Glomerular endothelial cell (primary cell): ENCODE measurements at regions not wholly inside any gene's neighbourhood (a gene's known extent, or its start where the extent isn't known, plus 50 kb on each side); places are given as distances from the start of the nearest gene placed in this dataset.

ENCODE experiments used
- DNase-seq: peaks from one replicate; pipeline ENCODE4 v3.0.0-alpha.2; 2011; ENCODE audit warnings: low read depth, low spot score; ENCODE audit errors: extremely low read depth

DNA sequence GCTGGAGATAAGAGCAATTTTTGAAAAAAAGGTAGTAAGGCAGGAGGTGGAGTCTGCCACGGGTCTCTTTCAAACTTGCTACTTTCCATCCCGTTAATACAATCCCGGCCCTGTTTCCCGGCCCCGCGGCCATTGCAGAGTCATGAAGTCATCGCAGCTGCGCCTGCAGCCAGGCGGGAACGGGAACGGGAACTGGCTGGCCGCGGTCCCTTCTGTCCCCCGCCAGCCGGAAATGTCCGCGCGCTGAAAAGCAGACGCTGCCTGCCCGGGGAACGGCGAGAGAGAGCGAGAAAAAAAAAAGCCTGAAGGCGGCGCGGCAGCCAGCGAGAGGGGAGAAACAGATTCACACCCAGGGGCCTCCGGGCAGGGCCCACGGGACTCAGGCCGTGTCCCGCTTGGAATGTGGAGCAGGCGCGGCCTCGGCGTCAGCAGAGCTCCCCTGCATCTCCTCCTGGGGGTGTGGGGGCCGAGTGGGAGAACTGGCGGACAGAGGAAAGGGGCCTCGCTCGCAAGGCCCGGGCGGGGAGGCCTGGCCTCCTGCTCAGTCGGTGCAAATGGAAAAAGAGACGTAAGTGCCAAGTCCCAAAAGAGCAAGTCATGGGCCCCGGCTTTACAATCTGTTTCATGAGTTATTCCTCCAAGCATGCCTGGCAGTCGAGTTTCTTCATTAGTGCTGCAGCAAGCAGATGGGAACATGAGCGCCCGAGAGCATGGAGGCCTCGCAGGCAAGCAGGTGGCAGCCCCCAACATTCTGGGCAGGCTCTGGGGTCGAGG is 201.2 kb upstream of the GAS1 start:
- DNase-seq = no peak

DNA sequence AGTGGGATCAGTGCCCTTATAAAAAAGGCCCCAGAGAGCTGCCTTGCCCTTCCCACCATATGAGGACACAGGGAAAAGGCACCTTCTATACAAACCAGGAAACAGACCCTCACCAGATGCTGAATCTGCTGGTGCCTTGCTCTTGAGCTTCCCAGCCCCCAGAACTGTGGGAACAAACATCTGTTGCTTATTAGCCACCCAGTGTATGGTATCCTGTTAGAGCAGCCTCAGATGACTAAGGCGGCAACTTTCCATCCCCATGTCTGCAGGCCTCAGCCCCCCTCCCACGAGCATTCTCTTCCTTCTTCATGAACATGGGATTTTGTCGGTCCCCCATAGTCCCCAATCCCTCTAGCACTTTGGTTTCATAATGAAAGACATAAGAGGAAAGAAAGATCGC is 202.5 kb upstream of the GAS1 start:
- no peak for DNase-seq

DNA sequence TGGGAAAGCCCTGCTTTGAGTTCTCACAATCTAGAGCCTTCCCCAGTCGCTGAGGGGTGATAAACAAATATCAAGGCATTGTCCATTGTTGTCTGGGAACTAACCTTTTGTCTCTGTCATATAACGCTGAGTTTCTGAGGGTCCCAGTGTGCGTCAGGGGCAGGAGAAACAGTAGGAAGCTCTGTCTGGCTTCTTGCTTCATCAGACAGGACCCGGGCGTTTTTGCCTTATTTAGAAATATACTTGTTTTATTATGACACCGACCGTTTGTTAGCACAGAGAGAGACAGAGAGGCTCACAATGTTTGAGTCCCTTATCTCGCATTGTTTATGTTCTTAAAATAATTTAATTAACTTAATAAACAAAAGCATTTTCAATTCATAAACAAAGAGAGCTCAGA is 204.9 kb upstream of the GAS1 start:
- no peak for DNase-seq

DNA sequence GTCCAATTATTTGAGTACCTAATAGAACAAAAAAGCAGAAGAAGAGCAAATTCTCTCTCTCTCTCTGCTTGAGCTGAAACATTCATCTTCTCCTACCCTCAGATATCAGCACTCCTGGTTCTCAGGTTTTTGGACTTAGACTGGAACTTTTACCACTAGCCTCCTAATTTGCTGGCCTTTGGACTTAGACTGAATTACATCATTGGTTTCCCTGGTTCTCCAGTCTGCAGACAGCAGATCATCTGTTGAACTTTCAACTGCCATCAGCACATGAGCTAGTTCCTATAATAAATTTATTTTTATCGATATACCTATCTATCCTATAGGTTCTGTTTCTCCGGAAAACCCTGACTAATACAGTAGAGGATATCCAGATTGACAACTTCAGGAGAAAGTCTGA is 208.9 kb upstream of the GAS1 start:
- DNase-seq = no peak

DNA sequence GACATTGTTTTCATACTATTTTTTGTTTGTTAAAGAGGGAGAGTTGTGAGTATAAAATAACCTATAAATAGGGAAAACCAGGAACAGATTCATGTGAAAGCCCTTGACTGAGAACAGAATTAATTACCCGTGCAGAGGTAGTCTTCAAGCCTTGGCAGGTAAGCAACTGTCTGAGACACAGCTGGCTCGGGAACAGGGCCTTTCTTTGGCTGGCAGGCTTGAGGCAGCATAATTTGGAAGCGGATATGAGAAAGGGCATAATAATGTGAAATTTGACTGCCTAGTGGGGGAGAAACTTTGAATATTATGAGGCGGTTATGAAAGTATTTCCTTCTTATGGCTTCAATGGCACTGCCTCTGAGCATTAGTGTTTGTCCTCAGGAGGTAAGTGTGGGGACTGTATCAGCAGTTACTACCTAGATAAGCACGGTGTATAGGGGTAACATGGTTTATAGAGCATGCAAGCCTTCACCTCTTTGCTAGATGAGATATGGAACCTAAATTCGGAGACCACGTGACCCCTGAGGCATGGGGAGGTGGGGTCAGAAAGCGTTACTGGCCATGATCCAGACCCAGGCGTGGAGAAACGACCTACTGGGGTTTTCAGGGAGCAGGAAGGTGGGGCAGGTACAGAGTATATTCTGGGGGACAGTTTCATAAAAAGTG is 210.2 kb upstream of the GAS1 start:
- no peak for DNase-seq

DNA sequence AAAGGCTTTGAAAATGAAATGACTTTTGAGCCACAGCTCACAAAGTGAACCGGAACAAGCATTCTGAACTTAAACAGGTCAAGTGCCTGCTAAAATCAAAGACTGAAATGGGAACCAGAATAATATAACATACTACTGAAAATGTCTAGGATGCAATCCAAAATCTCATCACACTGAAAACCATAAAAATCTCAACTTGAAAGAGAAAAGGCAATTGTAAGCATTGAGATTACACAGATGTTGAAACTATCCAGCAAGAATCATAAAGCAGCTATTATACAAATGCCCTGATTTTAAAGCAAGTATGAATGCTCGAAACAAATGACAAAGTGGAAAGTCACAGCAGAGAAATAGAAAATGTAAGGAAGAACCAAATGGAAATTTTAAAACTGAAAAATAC is 211.5 kb upstream of the GAS1 start:
- DNase-seq = no peak

DNA sequence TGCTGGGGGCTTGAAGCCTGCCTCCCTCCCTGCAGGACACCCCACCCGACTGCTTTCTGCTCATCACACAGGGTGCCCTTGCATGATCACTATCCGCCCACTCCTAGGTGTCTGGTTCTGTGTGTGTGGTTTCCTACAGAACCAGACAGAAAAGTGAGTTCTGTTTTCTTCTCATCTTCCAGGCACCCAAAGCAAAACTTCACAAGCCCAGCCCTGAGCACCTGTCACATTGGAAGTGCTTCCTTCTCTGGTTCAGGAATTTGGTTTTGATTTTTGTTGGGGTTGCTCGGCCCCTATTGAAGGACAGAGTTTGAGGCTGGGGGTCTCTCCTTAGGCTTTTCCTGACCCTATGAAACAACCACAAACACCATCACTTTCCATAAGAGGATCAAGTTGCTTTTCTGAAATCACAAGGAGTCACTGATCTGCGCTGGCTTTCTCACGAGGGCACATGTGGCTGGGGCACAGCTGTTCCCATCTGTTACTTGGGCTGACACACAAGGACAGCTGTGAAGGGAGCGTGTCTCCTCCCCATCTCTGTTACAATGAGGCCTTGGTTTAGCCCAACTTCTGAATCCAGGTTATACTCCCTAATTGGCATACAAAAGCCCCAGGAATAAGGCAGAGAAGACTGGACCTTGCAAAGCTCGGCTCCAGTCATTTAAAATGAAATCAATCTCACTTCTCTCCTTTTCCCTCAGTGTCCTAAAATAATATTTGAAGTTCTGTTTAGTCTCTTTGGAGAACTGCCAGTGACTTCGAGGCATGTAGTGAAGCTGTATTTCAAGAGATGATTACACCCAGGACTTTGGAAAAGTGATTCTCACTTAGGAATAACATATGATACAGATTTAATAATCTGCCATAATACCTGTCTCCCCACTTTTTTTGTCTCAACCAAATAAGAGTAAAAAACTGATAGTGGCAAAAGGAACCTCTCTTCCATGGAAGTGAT is 213.1 kb upstream of the GAS1 start:
- no peak for DNase-seq

DNA sequence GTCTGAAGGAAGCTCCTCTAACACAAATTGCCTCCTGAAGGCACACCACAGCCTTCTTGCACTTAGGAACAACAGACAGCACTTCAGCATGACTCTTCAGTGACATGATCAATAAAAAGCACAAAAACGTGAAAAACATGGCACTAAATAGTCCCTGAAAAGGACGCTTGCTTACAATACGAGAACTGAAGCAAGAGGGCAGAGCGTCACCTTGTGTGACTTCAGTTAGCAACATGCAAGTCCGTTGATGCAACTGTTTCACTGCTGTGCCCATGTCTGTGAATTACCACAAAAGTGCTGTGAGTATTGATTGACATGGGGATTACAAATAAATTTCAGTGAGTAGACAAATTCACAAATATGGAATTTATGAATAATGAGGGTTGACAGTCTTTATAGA is 219.9 kb upstream of the GAS1 start:
- no peak for DNase-seq

DNA sequence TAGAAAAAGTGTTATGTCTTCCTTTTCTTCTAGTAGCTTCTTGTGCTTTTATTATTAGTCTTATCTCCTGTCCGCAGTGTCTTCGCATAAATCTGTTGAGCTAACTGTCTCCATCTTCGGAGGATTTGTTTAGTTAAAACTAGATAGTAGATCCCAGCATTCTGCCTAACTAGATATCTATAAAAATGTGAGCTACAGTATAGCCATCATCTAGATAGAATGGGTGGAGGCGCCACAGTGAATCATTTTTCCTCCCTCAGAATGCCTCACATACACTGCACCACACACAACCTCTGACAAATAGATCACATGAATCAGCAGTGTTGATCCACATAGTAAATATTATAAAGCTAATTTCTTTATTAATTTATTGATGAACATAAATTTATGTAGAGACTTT is 220.3 kb upstream of the GAS1 start:
- DNase-seq = no peak

DNA sequence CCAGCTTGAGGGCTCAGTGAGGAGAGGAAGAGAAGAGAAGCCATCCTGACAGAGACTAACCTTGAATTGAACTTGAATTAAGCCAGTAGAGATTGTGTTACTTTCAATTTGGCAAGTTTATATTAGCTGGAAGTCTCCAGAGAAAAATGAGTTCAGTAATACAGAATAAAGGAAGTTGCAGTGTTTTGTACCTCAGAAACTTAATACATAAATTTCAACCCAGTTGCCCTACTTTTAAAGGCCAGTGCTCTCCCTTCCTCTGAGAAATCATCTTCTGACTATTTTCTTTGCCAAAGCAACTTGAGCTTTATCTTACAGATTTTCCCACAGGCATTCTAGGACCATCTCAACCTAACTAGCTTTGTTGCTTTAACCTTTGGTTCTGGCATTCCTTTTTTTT is 231.0 kb upstream of the GAS1 start:
- no peak for DNase-seq

DNA sequence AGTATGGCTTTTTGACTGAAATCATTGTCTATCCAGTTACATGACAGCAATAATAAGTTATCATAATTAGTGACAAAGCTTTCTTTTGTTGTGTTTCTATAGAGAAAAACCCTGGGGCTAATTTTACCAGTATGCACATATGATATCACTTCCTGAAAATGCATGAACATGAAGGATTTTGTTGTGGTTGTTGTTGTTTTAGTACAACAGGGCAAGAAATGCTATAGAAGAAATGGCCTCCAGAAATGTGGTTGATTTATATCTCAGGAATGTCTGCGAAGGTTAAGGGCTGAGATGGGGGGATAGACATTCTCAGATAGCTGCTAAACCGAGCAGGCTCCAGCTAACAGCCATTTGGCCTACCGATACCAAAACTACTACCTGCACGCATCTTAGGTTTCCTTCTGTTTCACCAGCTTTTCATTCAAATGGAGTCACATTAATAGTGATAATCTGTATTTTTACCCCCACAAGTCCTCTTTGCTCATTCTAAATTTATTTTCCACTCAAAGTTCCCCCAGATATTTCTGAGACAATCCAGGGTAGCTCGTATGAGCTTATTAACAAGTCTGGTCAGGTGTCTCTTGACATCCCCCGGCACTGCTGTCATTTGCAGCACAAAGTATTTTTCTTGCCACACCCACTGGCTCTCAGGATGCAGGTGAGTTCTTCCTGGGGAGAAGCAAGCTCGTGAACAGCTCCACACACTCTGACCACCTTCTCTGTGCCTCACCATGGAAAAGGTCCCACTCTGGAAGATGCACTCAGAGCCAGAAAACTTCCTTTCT is 232.4 kb upstream of the GAS1 start:
- no peak for DNase-seq

DNA sequence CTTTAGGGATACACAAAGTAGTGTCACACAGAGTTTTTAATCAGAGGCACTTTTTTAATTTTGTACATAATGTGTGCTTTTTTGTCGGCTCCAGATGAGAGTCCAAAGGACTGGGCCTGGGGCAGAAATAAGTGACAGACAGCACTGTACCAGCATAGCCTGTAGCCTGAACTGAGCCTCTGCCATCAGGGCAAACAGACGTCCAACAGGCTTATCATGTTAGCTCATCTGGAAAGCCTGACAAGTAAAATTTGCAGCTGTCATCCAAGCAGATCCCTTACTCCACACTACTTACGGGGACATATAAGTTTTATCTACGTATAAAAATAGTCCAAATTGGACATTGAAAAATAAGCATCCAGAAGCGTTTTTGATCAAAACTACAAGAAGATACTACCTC is 233.1 kb upstream of the GAS1 start:
- no peak for DNase-seq

DNA sequence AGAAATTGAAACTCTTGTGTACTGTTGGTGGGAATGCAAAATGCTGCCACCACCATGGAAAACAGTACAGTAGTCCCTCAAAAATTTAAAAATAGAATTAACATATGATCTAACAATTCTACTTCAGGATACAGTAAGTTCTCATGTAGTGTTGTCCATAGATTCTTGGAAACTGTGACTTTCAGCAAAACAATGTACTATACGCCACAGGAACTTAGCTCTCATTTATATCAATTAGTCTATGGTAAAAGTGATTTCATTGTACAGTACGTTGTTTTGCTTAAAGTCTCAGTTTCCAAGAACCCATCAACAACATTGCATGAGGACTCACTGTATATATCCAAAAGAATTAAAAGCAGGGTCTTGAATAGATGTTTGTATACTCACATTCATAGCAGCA is 233.5 kb upstream of the GAS1 start:
- DNase-seq = no peak

DNA sequence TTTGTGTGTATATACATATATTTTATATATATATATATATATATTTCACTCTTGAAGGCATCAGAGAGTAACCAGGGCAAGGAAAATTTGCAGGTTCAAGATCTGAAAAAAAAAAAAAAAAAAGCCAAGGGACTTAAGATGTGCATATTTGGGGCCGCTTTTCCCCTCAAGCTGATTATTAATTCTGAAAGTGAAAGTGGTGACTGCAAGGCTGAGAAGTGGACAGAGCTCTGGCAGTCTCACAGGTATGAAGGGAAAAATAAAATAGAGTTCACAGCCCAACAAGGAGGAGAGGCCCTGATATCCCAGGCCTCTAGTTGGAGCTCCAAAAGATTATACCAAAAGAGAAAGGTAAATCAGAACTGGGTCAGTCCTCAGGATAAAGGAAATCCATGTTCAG is 234.4 kb upstream of the GAS1 start:
- DNase-seq = no peak

DNA sequence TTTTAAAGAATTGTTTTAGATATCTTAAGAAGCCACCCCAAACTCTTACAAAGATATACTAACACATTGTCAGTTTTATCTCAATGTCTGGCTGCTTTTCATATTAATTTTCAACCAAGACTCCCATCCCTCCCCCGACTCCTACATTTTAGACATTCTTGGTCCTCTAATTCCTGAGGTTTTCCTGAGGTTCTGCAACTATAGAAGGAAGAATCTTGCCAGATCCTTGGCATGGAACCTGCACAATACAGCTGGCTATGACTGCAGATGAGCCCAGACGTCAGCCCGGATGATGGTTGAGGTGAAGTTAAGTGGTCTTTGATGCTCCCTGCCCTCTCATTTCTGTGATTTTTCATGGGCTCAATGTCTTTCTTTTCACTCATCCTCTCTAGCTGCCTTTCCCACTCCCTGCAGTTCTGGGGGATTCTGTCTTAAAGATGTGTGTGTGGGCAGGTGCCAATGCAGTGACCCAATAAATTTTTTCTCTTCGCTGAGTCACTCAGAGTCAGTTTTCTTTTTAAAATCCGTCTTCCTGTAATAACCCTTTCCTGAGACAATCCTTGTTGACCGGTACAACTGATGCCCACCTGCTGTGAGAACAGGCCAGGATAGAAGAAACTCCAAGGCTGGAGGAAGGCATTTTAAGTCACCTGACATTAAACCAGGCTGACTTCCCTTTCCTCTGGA is 237.8 kb upstream of the GAS1 start:
- no peak for DNase-seq

DNA sequence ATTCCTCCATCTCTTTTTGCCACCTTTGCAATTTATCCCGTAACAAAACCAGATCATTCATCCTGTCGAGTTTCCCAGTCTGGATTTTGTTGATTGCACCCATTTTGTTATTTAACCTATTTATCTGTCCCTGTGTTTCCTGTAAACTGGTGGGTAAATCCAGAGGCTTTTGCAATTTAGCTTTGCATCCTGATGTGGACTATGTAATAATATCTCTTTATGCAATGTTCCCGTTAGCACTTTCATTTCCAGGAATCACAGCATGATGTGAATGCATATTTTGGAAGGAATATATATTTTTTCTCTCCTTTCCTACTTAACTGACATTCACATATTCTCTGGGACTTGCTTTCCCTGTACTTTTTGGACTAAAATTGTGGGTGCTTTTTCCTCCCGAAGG is 240.3 kb upstream of the GAS1 start:
- DNase-seq = no peak

DNA sequence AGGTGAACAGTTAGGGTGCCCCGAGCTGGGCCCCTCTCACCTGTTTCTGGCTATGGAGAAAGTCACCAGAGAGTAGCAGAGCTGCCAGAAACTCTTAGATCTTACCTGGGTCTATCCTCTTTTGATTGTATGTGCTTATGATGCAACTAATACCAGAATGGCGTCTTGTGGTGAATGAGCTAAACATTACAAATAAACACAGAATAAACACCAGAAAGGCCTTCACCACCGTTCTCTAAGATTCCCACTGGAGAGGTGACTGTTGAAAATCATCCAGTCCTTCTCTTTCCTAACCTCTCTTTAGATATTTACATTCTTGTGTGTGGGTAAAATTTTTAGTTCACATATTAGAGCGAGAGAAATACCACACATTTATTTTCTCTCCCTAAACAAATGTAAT is 241.7 kb upstream of the GAS1 start:
- DNase-seq = no peak

DNA sequence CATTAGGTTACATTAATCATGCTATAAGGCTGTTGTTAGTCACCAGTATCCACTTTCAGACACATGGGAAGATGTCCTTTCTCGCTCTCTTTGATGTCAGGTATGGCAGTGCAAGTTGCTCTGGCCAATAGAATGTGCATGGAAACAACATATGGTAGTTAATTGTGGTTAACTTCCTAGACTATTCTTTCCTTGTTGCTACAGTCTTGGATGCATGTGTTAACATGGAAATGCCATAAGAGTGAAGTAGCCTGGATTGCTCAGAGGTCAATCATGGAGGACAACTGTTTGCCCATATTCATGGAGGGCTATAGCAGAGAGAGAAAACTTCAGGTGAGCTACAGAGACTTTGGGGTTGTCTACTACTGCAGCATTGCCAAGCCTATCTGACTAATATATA is 245.8 kb upstream of the GAS1 start:
- no peak for DNase-seq

DNA sequence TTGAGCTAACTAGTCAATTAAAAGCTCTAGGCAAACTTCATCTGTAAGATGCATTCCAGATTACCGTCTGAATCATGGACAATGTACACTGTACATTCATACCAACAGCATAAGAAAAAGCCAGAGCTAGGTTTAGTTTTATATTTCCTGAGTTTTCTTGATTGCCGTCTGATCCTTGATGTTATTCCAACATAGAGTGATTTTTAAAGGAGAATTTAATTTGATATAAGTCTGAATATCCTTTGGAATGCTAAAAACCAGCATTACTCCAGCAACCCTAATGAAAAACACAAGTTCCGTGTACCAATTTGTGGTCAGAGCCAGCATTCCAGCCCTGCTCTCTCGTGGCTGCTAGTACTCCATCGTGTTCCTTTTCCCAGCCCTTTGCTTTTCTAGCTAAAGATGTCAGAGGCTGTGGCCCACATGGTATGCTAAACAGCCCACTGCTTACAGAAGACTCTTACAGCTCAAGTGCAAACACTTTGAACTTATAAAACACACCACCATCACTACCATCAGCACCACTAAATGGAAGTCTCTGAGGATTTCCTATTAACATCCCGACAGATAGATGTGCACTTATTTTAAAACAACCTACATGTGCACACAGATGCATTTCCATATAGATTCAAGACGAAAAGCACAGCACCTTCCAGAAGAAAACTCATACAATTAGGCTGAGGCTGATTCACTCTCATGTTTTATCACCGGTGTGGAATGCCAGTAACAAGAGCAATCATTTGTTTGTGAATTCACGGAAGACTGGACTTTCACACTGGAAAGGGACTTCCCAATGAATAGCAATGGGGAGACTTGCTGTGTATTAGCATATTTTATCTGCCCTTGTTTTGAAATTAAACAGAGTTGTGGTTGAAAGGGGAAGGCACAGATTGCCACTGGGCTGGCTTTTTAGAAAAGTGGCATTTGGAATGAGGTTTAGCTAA is 246.9 kb upstream of the GAS1 start:
- DNase-seq = no peak
